ENCODE measurements at regions not wholly inside any gene's neighbourhood (a gene's known extent, or its start where the extent isn't known, plus 50 kb on each side); places are given as distances from the start of the nearest gene placed in this dataset.

GRCh38 chr1:82775406-82776000, 974.8 kb downstream of the ADGRL2 start:
- peak in 10 of 12 donors; percentile 14 to 46 (median 32) for TF ChIP-seq CTCF (IDR thresholded peaks at IDR 0.05)
- TF ChIP-seq POLR2A (IDR thresholded peaks at IDR 0.05) = no peak
